ENCODE measurements at regions not wholly inside any gene's neighbourhood (a gene's known extent, or its start where the extent isn't known, plus 50 kb on each side); places are given as distances from the start of the nearest gene placed in this dataset.

DNA sequence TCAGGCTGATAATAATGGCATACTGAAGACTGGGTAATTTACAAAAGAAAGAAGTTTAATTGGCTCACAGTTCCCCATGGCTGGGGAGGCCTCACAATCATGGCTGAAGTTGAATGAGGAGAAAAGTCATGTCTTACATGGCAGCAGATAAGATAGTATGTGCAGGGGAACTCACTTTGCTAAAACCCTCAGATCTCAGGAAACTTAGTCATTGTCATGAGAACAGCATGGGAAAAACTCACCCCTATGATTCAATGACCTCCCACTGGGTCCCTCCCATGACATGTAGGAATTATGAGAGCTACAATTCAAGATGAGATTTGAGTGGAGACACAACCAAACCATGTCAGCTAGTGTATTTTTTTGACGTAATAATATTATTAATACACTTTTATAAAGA is 149.8 kb upstream of the BOD1L1 start:
- TF ChIP-seq, protein P1, sequence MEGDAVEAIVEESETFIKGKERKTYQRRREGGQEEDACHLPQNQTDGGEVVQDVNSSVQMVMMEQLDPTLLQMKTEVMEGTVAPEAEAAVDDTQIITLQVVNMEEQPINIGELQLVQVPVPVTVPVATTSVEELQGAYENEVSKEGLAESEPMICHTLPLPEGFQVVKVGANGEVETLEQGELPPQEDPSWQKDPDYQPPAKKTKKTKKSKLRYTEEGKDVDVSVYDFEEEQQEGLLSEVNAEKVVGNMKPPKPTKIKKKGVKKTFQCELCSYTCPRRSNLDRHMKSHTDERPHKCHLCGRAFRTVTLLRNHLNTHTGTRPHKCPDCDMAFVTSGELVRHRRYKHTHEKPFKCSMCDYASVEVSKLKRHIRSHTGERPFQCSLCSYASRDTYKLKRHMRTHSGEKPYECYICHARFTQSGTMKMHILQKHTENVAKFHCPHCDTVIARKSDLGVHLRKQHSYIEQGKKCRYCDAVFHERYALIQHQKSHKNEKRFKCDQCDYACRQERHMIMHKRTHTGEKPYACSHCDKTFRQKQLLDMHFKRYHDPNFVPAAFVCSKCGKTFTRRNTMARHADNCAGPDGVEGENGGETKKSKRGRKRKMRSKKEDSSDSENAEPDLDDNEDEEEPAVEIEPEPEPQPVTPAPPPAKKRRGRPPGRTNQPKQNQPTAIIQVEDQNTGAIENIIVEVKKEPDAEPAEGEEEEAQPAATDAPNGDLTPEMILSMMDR (optimal IDR thresholded peaks at IDR 0.05 in 1 of 3, IDR thresholded peaks at IDR 0.05 in 1 of 3, conservative IDR thresholded peaks at IDR 0.05 in 1 of 3; ENCODE audit: extremely low read depth in 1 of 3, insufficient read depth in 2 of 3, low read length in 3 of 3): no peak
- TF ChIP-seq EZH2 (IDR thresholded peaks at IDR 0.05; ENCODE audit: low read length): no peak
